GM21360 (cell line): ENCODE measurements at regions not wholly inside any gene's neighbourhood (a gene's known extent, or its start where the extent isn't known, plus 50 kb on each side); places are given as distances from the start of the nearest gene placed in this dataset.

Experiments
- ATAC-seq: cut with Tn5 transposase; IDR thresholded peaks from one replicate; pipeline ENCODE4 v1.9.1; 2021; ENCODE audit warnings: mild to moderate bottlenecking, moderate library complexity; ENCODE audit not compliant: unreplicated experiment

- peak; percentile 83 for ATAC-seq
Observed at GRCh38 chr10:62653254-62653653, 151.3 kb upstream of the ADO start.

GRCh38 chr10:62654966-62655336 is 149.6 kb upstream of the ADO start:
- no peak for ATAC-seq

DNA sequence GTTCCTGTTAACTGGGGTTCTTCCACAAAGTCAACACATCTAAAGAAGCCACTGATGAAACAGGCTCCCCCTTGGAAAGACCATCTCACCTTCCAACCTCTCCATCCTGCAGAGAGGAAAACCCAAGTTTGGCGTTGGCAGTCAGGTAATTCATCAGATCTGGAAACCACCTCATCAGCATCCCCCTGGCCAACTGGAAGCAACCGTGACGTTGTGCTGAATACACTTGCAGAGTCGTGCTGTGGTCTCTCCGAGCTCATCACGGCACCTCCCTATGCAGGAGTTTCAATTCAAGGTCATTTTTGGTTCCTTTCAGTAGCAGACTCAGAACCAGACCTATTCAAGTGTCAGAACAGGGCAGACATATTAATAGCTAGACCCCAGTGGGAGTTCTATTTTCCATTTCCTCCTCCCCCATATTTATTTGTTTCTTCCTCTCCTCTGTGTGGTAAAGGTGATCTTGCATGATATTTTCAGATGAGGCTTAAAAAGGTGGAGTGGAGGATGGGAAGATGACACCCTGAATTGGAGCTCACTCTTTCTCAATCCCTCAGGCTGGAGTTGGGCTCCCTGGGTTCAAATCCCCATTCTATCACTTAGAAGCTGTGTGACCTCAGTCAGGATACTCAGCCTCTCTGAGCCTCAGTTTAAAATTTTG is 149.1 kb upstream of the ADO start:
- peak; percentile 84 for ATAC-seq

GRCh38 chr10:62657244-62657835 is 147.2 kb upstream of the ADO start:
- ATAC-seq = no peak

- no peak for ATAC-seq
Observed at GRCh38 chr10:62658516-62658915, 146.0 kb upstream of the ADO start.

DNA sequence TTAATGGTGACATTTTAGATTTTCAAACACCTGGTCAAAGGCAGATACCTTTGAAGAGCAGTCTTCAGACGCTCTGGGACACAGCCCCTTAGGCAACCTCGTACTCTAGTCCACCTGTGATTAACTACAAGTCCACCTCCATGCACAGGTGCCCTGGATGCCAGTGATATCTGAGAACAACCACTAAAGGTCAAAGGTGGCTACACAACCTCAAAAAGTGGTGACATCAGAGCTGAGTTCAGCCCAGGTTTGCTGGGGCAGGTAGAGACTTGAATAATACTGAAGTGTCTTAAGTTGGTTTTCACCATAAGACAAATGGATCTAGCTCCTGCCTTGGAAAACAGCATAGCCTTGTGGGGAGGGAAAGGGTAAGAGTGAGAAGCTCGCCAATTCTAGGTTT is 143.4 kb upstream of the ADO start:
- no peak for ATAC-seq

DNA sequence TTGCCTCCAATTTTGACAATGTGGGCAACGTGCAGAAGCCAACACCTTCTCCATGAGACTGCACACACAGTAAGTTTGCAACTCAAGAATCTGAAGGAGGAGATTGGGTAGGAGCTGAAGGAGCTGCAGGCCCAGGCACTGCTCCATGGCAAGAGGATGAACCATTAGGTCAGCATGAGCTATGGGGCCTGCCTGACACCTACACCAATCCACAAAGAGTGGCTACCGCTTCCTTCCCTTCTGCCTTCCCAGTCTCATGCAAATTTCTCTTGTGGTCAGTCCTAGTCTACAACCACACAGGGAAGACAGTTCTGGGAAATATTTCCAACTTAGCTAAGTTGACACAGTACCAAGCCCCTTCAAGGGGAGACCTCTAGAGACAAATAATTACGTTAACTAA is 142.0 kb upstream of the ADO start:
- ATAC-seq = no peak

GRCh38 chr10:62665771-62666170 is 138.7 kb upstream of the ADO start:
- no peak for ATAC-seq

GRCh38 chr10:62666275-62666674 is 138.2 kb upstream of the ADO start:
- ATAC-seq = no peak

GRCh38 chr10:62669341-62669740 is 135.2 kb upstream of the ADO start:
- no peak for ATAC-seq

DNA sequence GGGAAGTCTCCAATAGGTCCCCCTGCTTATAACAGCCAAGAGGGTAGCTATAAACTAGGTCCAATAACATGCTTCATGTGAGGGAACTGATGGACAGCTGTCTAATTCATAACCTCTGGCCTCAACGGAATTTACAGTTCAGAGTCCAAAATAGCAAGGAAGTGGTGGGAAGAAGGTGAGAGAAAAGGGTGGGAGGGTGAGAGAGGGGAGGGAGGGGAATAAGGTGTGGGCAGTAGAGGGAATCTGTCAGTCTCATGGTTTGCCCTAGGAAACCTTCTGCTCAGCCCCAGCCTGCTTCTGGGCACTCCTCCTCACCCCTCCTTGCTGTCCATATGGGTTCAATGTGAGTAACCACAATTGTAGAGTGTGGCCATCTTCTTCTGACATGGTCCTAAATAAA is 133.4 kb upstream of the ADO start:
- no peak for ATAC-seq

DNA sequence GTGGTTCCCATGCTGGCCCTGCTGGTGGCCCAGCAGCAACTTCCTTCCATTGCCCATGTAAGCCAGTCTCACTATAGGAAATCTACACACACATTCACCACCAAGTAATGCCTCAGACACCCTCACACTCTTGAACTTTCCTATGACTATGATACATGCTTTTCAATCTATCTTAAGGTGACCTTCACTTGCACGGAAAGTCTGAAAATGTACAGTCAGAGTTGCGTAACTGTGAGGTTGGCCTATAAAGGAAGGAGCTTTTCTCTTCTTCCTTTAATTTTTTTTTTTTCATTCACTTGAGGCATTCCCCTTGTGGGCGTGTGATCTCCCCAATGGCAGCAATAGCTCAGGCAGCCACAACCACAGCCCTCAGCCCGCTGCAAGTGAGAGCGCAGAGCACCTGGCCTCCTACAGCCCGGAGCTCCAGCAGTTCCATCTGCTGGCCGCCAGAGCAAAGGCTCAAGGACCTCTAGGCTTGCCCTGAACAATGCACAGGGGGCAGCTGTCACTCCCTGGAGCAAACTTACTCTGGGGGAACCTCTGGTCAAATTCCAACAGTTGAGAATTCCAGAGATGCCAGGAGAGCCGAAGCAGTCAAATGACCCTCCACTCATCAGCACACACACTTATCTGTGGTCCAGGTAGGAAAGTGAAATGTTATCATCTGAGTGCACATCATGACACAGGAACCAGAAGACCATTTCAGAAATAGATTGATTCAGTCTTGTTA is 123.1 kb upstream of the ADO start:
- ATAC-seq = peak; percentile 96

DNA sequence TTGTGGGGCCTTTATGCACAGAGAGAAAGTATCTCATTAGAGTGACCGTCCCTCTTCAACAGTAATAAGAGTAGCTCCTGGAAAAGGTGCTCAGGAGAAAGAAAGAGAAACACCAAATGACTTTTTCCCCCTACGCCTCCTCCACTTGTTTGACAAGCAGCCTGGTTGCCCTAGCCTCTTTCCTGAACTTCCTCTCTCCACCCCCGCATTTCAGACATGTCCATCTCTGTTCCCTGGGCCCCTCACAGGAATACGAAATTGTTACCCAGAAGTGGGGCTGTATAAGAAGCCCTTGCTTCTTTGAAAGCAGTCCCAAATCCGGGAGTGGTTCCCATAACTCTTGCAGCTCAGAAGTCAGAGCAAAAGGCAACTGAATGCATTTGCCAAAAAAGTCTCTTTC is 119.6 kb upstream of the ADO start:
- ATAC-seq = no peak

GRCh38 chr10:62687230-62687748 is 117.2 kb upstream of the ADO start:
- ATAC-seq = no peak

GRCh38 chr10:62688971-62689700 is 115.4 kb upstream of the ADO start:
- no peak for ATAC-seq

DNA sequence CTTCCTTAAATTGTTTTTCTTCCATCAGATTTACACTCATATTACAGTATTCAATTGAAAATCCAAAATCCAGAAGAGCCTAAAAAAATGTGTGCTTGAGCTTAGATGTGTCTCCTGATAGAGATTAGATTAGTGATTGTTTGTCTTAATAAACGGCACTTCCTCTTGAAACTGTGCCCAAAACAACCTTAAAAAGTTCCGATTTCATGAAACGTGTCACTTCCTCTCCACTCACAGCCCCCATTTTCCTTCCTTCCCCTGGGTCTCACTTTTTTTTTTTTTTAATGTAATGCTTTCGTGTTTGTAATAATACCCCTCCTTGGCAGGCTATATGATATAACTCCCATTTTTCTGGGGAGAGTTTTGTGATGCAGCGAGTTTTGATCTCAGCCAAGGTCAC is 114.8 kb upstream of the ADO start:
- ATAC-seq = no peak

DNA sequence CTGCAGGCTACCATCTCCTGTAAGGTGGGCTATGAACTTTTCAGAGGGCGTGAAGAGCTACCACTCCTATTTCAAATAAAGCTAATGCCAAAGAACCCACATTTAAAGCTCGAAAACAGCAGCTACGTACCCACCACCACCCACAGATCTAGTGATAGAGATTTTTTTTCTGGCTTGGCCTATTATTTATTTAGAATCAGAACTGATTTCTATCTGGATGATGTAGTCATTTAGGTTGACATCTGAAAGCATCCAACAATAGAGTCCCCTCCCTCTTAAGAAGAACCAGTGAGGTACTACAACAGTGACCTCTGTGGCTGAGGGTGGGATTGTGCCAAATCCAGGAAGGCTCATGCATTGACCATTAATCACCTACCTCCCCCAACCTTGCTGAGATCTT is 113.8 kb upstream of the ADO start:
- ATAC-seq = no peak

DNA sequence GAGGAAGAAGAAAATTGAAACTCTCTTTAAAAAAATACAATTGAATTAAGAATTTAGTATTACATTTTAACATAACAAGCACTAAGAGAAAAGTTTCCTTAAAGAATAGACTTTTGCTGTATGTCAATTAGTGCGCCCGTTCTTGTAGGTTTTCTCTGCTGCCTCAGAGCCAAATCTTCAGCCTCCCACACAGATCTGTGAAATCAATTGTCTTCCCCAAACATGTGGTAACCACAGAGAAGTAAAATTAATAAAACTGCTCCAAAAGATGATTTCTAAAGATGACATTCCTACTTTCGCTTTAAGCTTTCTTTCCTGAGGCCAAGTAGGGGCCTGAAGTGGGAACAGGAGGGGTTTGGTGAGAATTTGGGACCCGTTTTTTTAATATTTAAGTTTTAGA is 113.2 kb upstream of the ADO start:
- no peak for ATAC-seq

- no peak for ATAC-seq
Observed at GRCh38 chr10:62692085-62692484, 112.4 kb upstream of the ADO start.

GRCh38 chr10:62693306-62693705 is 111.2 kb upstream of the ADO start:
- no peak for ATAC-seq

DNA sequence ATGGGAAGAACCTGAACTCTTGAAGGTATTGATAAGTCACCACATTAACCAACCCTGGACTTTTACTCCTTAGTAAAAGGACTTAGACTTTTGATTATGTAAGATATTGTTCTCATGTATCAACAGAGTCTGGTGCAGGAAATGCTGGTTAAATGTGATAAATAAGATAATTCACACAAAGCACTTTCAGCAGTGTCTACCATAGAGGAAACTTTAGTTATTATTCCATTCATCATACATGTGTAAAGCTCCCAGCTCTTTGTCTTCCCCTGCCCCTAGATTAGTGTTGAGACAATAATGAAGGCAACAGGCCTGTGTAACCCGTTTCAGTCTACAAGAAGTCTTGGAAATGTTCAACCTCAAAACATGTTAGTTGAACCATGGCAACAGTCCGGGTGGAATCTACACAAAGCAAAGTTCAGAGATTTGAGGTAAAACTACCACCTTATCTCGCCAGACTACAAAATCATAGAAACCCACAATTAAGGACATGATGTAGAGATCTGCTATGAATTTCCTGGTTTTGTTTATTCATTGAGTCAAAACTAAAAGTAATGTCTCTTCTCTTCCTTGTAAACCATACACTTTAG is 109.9 kb upstream of the ADO start:
- no peak for ATAC-seq
